Smooth muscle cell (in vitro differentiated cells): ENCODE measurements at regions not wholly inside any gene's neighbourhood (a gene's known extent, or its start where the extent isn't known, plus 50 kb on each side); places are given as distances from the start of the nearest gene placed in this dataset.

Experiments
- DNase-seq: peaks from one replicate; lab custom pipeline; 2025; ENCODE audit not compliant: unreplicated experiment; lab: John Stamatoyannopoulos, UW
- H2AFZ ChIP-seq: fragments of 200-600 bp; sonication (generic); 2 replicates; pipeline ENCODE4 v1.6.0; 2016; ENCODE audit warnings: antibody characterized with exemption, low read depth, mild to moderate bottlenecking
- H3F3A ChIP-seq: fragments of 200-600 bp; sonication (generic); 2 replicates; pipeline ENCODE4 v1.6.0; 2017; ENCODE audit warnings: antibody characterized with exemption, low read depth
- H3K27ac ChIP-seq: fragments of 200-600 bp; sonication (generic); 2 replicates; pipeline ENCODE4 v1.5.1; 2016; ENCODE audit warnings: low read depth, mild to moderate bottlenecking
- H3K27me3 ChIP-seq: fragments of 200-600 bp; sonication (generic); 2 replicates; pipeline ENCODE4 v1.6.1; 2016; ENCODE audit warnings: low read depth, mild to moderate bottlenecking
- H3K36me3 ChIP-seq: fragments of 200-600 bp; sonication (generic); 2 replicates; pipeline ENCODE4 v1.5.1; 2016; ENCODE audit warnings: low read depth
- H3K4me1 ChIP-seq: fragments of 200-600 bp; sonication (generic); 2 replicates; pipeline ENCODE4 v1.5.1; 2016; ENCODE audit warnings: low read depth
- H3K4me2 ChIP-seq: fragments of 200-600 bp; sonication (generic); 2 replicates; pipeline ENCODE4 v1.6.0; 2016; ENCODE audit warnings: mild to moderate bottlenecking
- H3K4me3 ChIP-seq: fragments of 200-600 bp; sonication (generic); 2 replicates; pipeline ENCODE4 v1.5.1; 2016; ENCODE audit warnings: mild to moderate bottlenecking
- H3K79me2 ChIP-seq: fragments of 200-600 bp; sonication (generic); 2 replicates; pipeline ENCODE4 v1.6.0; 2016; ENCODE audit warnings: low read depth, mild to moderate bottlenecking
- H3K9ac ChIP-seq: fragments of 200-600 bp; sonication (generic); 2 replicates; pipeline ENCODE4 v1.6.0; 2016; ENCODE audit warnings: low read depth
- H3K9me3 ChIP-seq: fragments of 200-600 bp; sonication (generic); replicated peaks from 2 replicates; pipeline ENCODE4 v1.5.1; 2016; ENCODE audit warnings: low read depth
- H4K20me1 ChIP-seq: fragments of 200-600 bp; sonication (generic); 2 replicates; pipeline ENCODE4 v1.6.0; 2016; ENCODE audit warnings: low read depth
- WGBS: methylation state at CpG from one replicate; pipeline ENCODE4 v1.1.7; 2016; ENCODE audit warnings: low lambda C conversion rate; 5-methylcytosine and 5-hydroxymethylcytosine counted together
- TF ChIP-seq, protein P1 (sequence below): fragments of 200-600 bp; sonication (generic); IDR thresholded peaks from 2 replicates; pipeline ENCODE4 v1.5.1; 2017; ENCODE audit warnings: borderline replicate concordance, mild to moderate bottlenecking, antibody characterized with exemption; ENCODE audit not compliant: insufficient read depth, poor library complexity, severe bottlenecking

DNA sequence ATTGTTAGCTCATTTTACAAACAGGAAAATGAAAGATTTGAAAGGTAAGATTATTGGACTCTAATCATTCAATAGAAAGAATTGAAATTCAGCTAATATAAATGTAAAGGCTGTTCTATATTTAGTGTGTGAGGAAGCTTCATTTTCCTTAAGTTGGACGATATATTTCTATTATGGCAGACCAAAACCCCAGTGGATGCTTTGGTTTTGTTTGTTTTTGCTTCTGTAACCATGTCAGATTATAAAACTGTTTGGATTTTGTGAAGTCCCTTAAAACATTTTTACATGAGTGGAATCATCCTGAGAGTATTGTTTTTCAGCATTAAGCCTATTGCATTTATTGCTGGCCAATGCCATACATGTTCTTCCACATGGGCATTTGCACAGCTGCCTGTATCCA is 110.2 kb upstream of the ENPEP start:
- no peaks in the 10 kb centered on the region for H3K36me3 ChIP-seq
- peak overlapping the region; percentile 61 for H2AFZ ChIP-seq
- peaks cover 3% of the 10 kb centered on the region for H3F3A ChIP-seq
- no peaks in the 10 kb centered on the region for H3K27me3 ChIP-seq
- no peak overlapping the region for H3K4me3 ChIP-seq
- H3K4me1 ChIP-seq, result no peaks in the 10 kb centered on the region
- H3K27ac ChIP-seq, result no peak overlapping the region
- H3K9ac ChIP-seq, result no peak overlapping the region
- no peak for DNase-seq
- 97% methylated on average over 1 of the region's 1 CpG for WGBS
- H3K4me2 ChIP-seq, result no peak overlapping the region
- TF ChIP-seq, protein P1, sequence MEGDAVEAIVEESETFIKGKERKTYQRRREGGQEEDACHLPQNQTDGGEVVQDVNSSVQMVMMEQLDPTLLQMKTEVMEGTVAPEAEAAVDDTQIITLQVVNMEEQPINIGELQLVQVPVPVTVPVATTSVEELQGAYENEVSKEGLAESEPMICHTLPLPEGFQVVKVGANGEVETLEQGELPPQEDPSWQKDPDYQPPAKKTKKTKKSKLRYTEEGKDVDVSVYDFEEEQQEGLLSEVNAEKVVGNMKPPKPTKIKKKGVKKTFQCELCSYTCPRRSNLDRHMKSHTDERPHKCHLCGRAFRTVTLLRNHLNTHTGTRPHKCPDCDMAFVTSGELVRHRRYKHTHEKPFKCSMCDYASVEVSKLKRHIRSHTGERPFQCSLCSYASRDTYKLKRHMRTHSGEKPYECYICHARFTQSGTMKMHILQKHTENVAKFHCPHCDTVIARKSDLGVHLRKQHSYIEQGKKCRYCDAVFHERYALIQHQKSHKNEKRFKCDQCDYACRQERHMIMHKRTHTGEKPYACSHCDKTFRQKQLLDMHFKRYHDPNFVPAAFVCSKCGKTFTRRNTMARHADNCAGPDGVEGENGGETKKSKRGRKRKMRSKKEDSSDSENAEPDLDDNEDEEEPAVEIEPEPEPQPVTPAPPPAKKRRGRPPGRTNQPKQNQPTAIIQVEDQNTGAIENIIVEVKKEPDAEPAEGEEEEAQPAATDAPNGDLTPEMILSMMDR, result no peak
- H3K79me2 ChIP-seq, result no peaks in the 10 kb centered on the region
- no peaks in the 10 kb centered on the region for H4K20me1 ChIP-seq
- no peaks in the 10 kb centered on the region for H3K9me3 ChIP-seq

DNA sequence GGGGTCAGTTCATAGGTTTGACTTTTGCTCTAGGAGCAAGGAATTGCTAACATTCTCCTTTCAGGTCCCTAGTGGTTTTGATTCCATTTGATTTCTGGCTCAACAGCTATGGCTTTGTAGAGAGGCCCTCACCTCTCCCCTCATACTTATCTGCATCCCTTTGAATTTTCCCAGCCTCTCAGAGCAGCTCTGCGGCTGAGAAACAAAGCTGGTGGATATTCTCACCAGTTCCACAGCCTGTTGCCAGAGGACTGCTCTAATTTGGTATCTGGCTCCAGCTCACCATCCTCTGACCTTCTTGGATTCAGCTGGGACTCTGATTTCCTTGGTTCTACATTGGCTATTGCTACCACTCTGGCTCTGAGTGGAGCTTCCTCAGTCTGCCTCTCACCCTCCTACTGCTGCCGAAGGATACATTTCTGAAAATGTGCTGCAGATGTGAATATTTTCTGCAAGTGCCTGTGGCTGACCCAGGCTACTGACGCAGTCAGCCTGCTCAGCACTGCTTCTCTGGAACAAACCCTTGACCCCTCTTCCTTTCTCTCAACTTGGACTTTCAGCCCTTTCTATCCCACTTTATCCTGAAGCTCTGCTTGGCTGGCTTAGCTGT is 110.9 kb upstream of the ENPEP start:
- Histone ChIP-seq H3K9me3 (no peaks in the 10 kb centered on the region), H3K9ac (no peak overlapping the region), H2AFZ (peak overlapping the region; percentile 61), H3K36me3 (no peaks in the 10 kb centered on the region), H3K27me3 (no peaks in the 10 kb centered on the region), H3K4me1 (no peaks in the 10 kb centered on the region), H3K4me2 (no peak overlapping the region), H3K79me2 (no peaks in the 10 kb centered on the region), H3K4me3 (no peak overlapping the region), H3F3A (peaks cover 3% of the 10 kb centered on the region), H3K27ac (no peak overlapping the region), H4K20me1 (no peaks in the 10 kb centered on the region)
- DNase-seq, result no peak
- TF ChIP-seq, protein P1, result no peak
- WGBS, result 60% methylated on average over 3 of the region's 3 CpGs

DNA sequence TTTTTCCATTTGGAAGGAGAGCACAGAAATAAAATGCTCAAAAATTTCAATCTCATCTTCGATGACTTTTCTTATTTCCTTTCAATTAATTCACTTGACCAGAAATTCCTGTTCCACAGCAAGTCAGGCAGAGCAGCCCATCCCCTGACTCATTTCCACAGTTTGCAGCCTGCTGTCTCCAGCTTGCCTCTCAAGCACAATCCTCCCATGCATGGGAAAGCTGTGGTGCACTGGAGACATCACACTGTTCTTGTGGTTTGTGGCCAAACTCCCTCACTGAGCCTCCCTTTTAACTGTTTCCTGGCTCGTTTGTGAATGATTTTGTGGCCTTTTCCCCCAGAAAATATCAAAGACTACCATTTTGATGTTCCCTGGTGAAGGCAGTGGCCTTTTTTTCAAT is 114.0 kb upstream of the ENPEP start:
- H2AFZ ChIP-seq, result peak overlapping the region; percentile 54
- 25% methylated on average over 2 of the region's 2 CpGs for WGBS
- H3K9ac ChIP-seq, result no peak overlapping the region
- H3F3A ChIP-seq, result peaks cover 3% of the 10 kb centered on the region
- no peak for DNase-seq
- H4K20me1 ChIP-seq, result no peaks in the 10 kb centered on the region
- no peaks in the 10 kb centered on the region for H3K36me3 ChIP-seq
- peak overlapping the region; percentile 68 for H3K27ac ChIP-seq
- no peaks in the 10 kb centered on the region for H3K79me2 ChIP-seq
- no peaks in the 10 kb centered on the region for H3K4me1 ChIP-seq
- TF ChIP-seq, protein P1, result no peak
- H3K4me3 ChIP-seq, result no peak overlapping the region
- peak overlapping the region; percentile 58 for H3K4me2 ChIP-seq
- H3K27me3 ChIP-seq, result no peaks in the 10 kb centered on the region
- no peaks in the 10 kb centered on the region for H3K9me3 ChIP-seq

DNA sequence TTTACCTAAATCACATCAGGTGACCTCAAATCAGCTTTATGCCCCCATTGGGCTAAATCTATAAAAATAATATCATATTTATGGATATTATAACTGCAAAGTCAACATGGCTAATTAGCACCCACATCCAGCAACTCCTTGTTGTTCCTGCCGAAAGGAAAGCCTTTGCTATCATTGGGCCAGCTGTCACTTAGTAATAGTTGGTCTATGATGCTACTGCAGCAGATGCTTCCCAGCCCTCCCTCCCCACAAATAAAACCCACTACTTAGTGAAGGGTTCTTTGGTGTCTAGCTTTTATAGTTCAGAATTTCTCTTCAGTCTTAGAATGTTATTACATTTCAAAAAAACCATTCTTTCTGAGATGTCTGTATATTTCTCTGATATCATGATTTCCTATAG is 116.9 kb upstream of the ENPEP start:
- no peaks in the 10 kb centered on the region for H3K27me3 ChIP-seq
- H3K27ac ChIP-seq, result no peak overlapping the region
- no peaks in the 10 kb centered on the region for H3K4me1 ChIP-seq
- WGBS, result 88% methylated on average over 1 of the region's 1 CpG
- H3K4me3 ChIP-seq, result no peak overlapping the region
- TF ChIP-seq, protein P1, result no peak
- H3F3A ChIP-seq, result peaks cover 3% of the 10 kb centered on the region
- no peaks in the 10 kb centered on the region for H3K79me2 ChIP-seq
- no peaks in the 10 kb centered on the region for H4K20me1 ChIP-seq
- no peaks in the 10 kb centered on the region for H3K9me3 ChIP-seq
- no peak overlapping the region for H3K9ac ChIP-seq
- H3K4me2 ChIP-seq, result no peak overlapping the region
- no peaks in the 10 kb centered on the region for H3K36me3 ChIP-seq
- DNase-seq, result no peak
- H2AFZ ChIP-seq, result no peak overlapping the region
